HG03521 (cell line): ENCODE measurements at regions not wholly inside any gene's neighbourhood (a gene's known extent, or its start where the extent isn't known, plus 50 kb on each side); places are given as distances from the start of the nearest gene placed in this dataset.

Experiments
- ATAC-seq: cut with Tn5 transposase; IDR thresholded peaks from one replicate; pipeline ENCODE4 v1.9.1; 2021; ENCODE audit warnings: mild to moderate bottlenecking, moderate library complexity; ENCODE audit not compliant: unreplicated experiment

DNA sequence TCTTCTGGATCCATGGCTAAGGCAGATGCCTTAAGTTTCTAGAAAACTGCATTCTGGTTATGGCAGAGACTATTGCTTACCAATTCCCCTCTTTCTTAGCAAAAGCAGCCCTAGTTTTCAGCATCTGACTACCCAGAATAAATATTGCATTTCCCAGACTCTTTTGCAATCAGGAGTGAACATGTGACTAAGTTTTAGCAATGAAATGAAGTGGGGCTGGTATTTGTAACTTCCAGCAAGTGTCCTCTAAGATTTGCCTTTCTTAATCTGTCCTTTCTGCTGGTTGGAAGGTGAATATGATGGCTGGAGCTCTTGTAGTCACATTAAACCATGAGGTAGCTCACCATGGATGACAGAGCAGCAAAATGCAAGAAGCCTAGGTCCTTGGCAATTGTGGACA is 132.9 kb upstream of the PKDCC start:
- ATAC-seq = no peak

GRCh38 chr2:41916177-41916576 is 131.6 kb upstream of the PKDCC start:
- no peak for ATAC-seq

DNA sequence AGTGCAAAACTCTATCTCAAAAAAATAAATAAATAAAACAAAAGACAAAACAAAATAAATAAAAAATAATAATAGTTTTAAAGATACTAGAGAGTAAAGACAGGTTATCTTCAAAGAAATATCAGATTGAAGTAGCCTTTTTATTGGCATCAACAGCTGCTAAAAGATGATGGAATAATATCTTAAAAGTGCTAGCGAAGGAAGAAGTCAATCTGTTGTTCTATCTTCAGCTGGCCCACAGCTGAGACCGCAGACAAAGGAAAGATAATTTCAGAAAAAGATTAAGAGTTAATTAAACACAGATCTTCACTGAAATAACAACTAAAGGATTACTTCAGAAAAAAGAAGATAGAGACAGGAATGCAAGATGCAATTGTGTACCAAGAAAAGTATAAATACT is 130.2 kb upstream of the PKDCC start:
- ATAC-seq = no peak

- ATAC-seq = no peak
These were observed 128.7 kb upstream of the PKDCC start for GRCh38 chr2:41919135-41919534.

- ATAC-seq = no peak
These were observed 127.6 kb upstream of the PKDCC start for GRCh38 chr2:41920181-41920580.

DNA sequence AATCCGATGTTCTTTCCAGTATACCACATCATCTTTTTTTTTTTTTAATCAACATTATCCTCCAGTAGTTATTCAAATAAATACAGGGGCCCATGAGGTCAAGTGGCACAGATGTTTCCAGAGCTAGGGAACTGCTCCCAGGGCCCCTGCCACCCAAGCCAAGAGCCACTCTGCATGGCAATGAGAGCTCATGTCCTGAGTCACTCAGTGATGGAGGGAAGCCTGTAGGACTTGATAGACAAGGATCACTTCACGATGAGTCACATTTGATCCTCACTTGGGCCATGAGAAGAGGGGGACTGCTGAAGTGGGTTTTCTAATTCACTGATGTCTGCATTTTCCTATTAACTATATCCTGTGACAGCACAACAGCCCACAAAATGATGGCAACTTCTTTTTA is 127.0 kb upstream of the PKDCC start:
- no peak for ATAC-seq

DNA sequence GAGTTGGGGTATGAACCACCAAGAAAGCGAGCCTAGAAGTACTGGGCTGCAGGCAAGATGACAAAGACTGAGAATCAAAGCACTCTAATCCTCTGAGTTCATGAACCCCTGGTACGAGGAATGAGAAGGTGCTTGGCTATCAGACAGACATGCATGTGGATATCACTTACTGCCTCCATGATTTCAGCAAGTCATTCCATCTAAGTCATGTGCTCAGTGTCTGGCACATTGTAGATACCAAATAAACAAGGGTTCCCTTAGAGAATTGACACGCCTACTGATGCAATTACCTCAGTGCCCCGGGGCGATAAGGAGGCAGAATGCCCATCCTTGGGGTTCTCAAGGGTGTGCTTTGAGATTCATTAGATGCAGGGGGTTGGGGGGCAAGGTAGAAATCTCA is 125.6 kb upstream of the PKDCC start:
- ATAC-seq = no peak

DNA sequence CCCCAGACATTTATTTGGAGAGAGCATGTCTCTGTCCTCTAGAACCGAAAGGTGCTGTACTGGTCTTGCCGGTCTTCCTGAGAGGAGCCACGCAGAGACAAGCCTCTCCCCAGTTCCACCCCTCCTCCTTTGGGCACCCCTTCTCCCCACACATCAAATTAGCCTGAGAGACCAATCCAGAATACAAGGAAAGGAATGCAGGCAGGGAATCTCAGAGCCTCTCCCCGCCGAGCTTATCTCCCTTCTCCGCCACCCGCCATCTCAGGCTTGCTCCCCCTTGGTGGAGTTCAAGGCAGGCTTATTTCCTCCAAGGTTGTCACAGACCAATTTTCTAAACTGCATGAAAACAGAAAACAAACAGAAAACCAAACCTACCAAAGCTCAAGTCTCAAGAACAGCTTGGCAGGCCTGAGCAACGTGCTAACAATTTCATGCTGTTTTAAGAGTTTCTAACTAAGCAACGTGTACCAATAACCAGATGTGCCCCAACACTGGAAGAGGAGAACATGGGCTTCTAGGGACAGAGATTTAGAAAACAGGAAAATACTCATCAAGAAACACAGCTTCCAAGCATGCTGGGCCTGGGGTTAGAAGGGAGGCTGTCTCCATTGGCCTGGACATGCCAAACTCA is 124.5 kb upstream of the PKDCC start:
- no peak for ATAC-seq

DNA sequence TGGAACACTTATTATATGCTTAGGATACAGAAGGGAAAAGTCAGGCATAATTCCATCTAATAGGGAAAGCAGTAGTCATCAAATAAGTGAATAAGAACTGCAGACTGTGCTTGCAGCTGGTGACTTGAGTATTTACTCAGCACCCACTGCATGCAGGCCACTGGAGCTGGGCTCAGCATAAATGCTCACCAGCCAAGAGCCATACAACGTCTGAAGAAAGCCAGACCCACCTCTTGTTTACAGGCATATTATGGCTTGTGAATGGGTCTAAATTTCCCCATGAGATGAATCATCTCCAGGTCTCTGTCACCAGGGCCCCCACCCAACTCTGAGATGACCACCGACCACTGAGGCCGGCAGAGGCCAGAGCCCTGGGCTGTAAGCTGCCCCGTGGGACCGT is 123.8 kb upstream of the PKDCC start:
- ATAC-seq = no peak

- no peak for ATAC-seq
These were observed 123.0 kb upstream of the PKDCC start for GRCh38 chr2:41924709-41925408.

DNA sequence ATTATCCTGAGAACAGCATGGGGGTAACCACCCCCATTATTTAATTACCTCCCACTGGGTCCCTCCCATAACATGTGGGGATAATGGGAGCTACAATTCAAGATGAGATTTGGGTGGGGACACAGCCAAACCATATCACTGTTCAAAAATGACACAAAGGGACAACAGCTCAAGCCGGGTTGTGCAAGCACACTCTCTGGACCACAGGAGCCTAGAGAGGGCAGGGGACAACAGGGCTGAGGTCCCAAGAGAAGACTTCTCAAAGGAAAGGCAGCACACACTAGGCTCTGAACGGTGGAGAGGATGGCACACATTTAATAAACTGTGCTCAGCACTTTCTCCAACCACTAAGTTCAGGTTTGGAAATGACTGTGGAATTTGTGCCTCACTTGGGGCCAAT is 122.1 kb upstream of the PKDCC start:
- no peak for ATAC-seq

GRCh38 chr2:41926614-41927580 is 120.9 kb upstream of the PKDCC start:
- ATAC-seq = no peak

- ATAC-seq = no peak
These were observed 120.1 kb upstream of the PKDCC start for GRCh38 chr2:41927581-41928264.

GRCh38 chr2:41928526-41928925 is 119.3 kb upstream of the PKDCC start:
- no peak for ATAC-seq

DNA sequence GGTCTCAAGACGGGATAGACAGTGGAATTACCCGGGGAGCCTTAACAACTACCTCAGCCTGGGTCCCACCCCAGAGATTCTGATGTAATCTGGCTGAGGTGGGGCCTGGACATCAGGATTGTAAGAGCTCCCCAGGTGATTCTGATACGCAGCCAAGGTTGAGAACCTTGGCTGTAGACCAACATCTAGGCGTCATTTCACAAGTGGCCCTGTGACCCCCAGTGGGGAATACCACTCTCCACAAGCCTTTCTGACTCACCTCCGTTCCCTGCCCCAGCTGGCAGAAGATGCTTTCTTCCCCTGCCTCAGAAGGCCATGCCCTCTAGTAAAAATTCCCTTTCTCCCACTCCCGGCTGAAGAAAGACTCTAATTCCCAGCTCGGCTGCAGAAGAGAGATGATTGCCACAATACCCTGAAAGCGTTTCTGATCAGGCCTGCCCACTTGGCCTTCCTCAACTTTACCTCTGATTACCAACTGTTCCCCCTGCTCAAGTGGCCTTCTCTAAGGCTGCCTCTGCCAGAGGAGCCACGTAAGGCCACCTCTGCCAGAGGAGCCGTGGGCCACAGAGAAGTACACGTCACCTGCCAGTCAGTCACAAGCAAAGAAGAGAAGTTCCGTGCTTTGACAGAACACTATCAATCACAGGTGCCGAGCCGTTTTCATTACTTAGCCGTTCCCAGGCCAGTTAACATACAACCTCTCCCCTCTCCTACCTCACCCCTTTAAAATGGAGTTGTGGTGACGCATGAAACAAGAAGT is 116.8 kb upstream of the PKDCC start:
- no peak for ATAC-seq

- no peak for ATAC-seq
These were observed 115.4 kb upstream of the PKDCC start for GRCh38 chr2:41932241-41933045.

- ATAC-seq = no peak
These were observed 114.8 kb upstream of the PKDCC start for GRCh38 chr2:41933046-41933420.

DNA sequence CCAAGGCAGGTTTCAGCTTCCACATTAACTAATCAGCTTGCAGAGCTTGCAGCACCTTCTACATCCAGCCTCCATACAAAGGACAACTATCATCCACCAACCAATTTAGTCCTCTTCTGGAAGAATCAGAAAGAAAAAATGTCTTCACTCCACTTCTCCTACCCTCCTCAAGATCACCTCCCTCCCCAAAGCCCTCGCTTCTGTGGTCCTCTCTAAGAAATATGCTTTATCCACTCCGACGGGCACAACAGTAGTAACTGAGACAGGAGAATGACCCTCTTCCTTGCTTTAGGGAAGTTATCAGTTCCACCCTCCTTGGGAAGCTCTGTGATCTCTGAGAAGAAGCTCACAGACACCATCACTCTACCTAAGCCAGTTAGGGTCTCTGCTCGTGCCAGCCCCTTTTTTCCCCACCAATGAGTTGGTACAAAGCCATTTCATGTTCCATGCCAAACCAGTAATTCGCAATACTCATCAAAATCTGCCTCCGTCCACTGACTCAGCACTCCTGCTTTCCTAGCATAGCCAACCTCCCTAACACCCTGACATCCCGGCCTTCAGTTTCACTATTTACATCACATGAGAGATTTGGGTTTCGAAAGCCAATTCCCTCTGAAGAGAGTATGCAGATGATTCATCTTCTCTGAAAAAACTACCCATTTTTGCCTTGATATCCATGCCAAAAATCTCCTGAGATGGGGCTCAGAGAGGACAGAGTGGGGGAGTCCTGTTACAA is 114.1 kb upstream of the PKDCC start:
- ATAC-seq = no peak
